ENCODE measurements at regions not wholly inside any gene's neighbourhood (a gene's known extent, or its start where the extent isn't known, plus 50 kb on each side); places are given as distances from the start of the nearest gene placed in this dataset.

DNA sequence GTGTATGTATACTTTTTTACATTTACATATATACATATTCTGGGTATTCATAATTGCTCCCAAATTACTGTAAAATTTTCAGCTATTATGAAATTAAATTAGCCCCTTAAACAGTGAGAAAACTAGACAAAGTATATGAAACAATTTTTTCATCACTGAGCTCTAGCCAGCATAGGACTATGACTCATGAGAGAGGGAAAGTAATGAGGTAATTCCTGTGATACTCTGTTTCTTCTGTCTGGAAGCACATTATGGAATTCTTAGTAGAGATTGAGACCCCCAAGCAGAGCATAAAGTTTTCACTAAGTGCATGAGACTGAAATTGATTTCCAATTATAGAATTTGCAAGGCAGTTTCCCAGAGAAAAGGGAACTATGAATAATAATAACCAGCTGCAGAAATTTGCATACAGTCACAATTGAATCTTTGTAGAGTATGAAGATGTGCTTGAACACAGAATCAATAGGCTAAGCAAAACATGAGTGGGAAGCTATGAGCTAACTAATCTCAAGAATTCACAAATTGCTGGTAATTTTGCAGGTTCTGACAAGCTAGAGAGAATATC is 779.3 kb downstream of the ARAP2 start:
- Histone ChIP-seq H3K4me3 (ENCODE audit: insufficient read depth in 1 of 2, low read depth in 1 of 2, low read length in 2 of 2) (no peak overlapping the region), H3K18ac (ENCODE audit: low read depth in 1 of 2, low read length in 2 of 2) (no peak overlapping the region), H3K79me1 (replicated peaks; ENCODE audit: low read length, poor library complexity, severe bottlenecking) (no peaks in the 10 kb centered on the region), H2AK5ac (ENCODE audit: low read length, severe bottlenecking) (no peak overlapping the region), H3K23ac (ENCODE audit: low read length in 2 of 2) (no peak overlapping the region), H2BK12ac (ENCODE audit: low read length in 2 of 2) (no peak overlapping the region), H3K36me3 (ENCODE audit: control insufficient read depth in 1 of 2, insufficient read depth in 2 of 2, low read depth in 1 of 2, low read length in 2 of 2) (no peaks in the 10 kb centered on the region), H3K14ac (ENCODE audit: low read length in 2 of 2) (no peak overlapping the region), H3K4ac (ENCODE audit: low read depth in 1 of 2, low read length in 2 of 2) (no peak overlapping the region), H2BK120ac (ENCODE audit: low read depth, low read length) (no peak overlapping the region), H3K9ac (ENCODE audit: low read length) (no peak overlapping the region), H2BK5ac (ENCODE audit: low read depth, low read length, poor library complexity, severe bottlenecking) (no peak overlapping the region), H3K27ac (ENCODE audit: low read length, poor library complexity, severe bottlenecking) (no peak overlapping the region), H3K4me1 (ENCODE audit: control insufficient read depth, insufficient read depth, low read depth, low read length) (no peaks in the 10 kb centered on the region), H3K27me3 (ENCODE audit: control insufficient read depth in 1 of 2, insufficient read depth in 1 of 2, low read length in 2 of 2) (no peaks in the 10 kb centered on the region), H2BK15ac (ENCODE audit: low read depth, poor library complexity, severe bottlenecking) (no peak overlapping the region), H2AFZ (ENCODE audit: low read depth, low read length) (no peak overlapping the region), H3K9me3 (ENCODE audit: control insufficient read depth, low read length) (peaks cover 8% of the 10 kb centered on the region), H3K4me2 (ENCODE audit: low read length, poor library complexity, severe bottlenecking) (no peak overlapping the region), H4K91ac (ENCODE audit: low read length) (no peak overlapping the region), H4K8ac (ENCODE audit: low read length) (no peak overlapping the region)
- no peak for DNase-seq

DNA sequence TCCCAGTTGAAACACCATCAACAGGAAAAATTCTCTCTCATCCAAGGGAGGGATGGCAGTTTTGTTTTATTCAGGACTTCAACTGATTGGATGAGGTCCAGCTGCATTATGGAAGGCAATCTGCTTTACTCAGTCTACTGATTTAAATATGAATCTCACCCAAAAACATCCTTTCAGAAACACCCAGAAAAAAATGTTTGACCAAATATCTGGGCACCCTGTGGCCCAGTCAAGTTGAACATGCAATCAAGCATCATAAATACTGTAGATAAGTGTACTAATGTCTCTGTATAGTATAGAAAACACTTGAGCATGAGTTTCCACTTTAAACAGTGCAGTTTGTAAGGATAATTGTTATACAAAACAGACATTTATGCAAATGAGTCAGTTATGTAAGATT is 753.2 kb downstream of the ARAP2 start:
- no peak overlapping the region for H2BK120ac ChIP-seq (ENCODE audit: low read depth, low read length)
- H4K91ac ChIP-seq (ENCODE audit: low read length), result no peak overlapping the region
- H3K4me3 ChIP-seq (ENCODE audit: insufficient read depth in 1 of 2, low read depth in 1 of 2, low read length in 2 of 2), result no peak overlapping the region
- no peaks in the 10 kb centered on the region for H3K4me1 ChIP-seq (ENCODE audit: control insufficient read depth, insufficient read depth, low read depth, low read length)
- no peak overlapping the region for H2BK12ac ChIP-seq (ENCODE audit: low read length in 2 of 2)
- no peak overlapping the region for H3K18ac ChIP-seq (ENCODE audit: low read depth in 1 of 2, low read length in 2 of 2)
- H2AK5ac ChIP-seq (ENCODE audit: low read length, severe bottlenecking), result no peak overlapping the region
- no peak overlapping the region for H3K14ac ChIP-seq (ENCODE audit: low read length in 2 of 2)
- H3K36me3 ChIP-seq (ENCODE audit: control insufficient read depth in 1 of 2, insufficient read depth in 2 of 2, low read depth in 1 of 2, low read length in 2 of 2), result no peaks in the 10 kb centered on the region
- no peak overlapping the region for H3K4me2 ChIP-seq (ENCODE audit: low read length, poor library complexity, severe bottlenecking)
- H3K4ac ChIP-seq (ENCODE audit: low read depth in 1 of 2, low read length in 2 of 2), result no peak overlapping the region
- H2AFZ ChIP-seq (ENCODE audit: low read depth, low read length), result no peak overlapping the region
- no peak overlapping the region for H3K23ac ChIP-seq (ENCODE audit: low read length in 2 of 2)
- no peak overlapping the region for H3K27ac ChIP-seq (ENCODE audit: low read length, poor library complexity, severe bottlenecking)
- H3K79me1 ChIP-seq (replicated peaks; ENCODE audit: low read length, poor library complexity, severe bottlenecking), result no peaks in the 10 kb centered on the region
- no peak overlapping the region for H4K8ac ChIP-seq (ENCODE audit: low read length)
- peaks cover 6% of the 10 kb centered on the region for H3K9me3 ChIP-seq (ENCODE audit: control insufficient read depth, low read length)
- no peak overlapping the region for H2BK5ac ChIP-seq (ENCODE audit: low read depth, low read length, poor library complexity, severe bottlenecking)
- H2BK15ac ChIP-seq (ENCODE audit: low read depth, poor library complexity, severe bottlenecking), result no peak overlapping the region
- no peaks in the 10 kb centered on the region for H3K27me3 ChIP-seq (ENCODE audit: control insufficient read depth in 1 of 2, insufficient read depth in 1 of 2, low read length in 2 of 2)
- DNase-seq, result no peak
- no peak overlapping the region for H3K9ac ChIP-seq (ENCODE audit: low read length)

DNA sequence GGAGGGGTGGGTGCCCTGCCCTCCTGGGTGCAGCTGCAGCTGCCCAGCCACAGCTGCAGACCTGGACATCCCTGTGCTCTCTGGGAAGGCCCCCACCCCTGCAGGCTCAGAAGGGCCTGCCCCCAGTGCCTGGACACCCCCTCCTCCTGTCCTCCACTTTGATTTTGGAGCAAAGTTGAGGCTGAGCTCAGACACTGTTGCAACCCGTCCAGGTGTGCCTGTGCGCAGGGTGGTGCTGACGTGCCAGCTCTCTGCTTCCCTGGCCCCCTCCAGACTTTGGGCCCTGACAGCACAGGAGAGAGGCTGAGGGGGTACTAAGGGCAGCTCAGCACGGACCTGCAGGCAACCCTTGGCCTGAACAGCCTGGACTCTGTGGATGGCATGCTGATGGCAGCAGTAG is 750.3 kb downstream of the ARAP2 start:
- H3K4me1 ChIP-seq (ENCODE audit: control insufficient read depth, insufficient read depth, low read depth, low read length), result no peaks in the 10 kb centered on the region
- H3K36me3 ChIP-seq (ENCODE audit: control insufficient read depth in 1 of 2, insufficient read depth in 2 of 2, low read depth in 1 of 2, low read length in 2 of 2), result no peaks in the 10 kb centered on the region
- H3K14ac ChIP-seq (ENCODE audit: low read length in 2 of 2), result no peak overlapping the region
- H2BK15ac ChIP-seq (ENCODE audit: low read depth, poor library complexity, severe bottlenecking), result no peak overlapping the region
- no peak overlapping the region for H3K4me2 ChIP-seq (ENCODE audit: low read length, poor library complexity, severe bottlenecking)
- no peak overlapping the region for H2AK5ac ChIP-seq (ENCODE audit: low read length, severe bottlenecking)
- no peak overlapping the region for H4K8ac ChIP-seq (ENCODE audit: low read length)
- no peak overlapping the region for H2BK12ac ChIP-seq (ENCODE audit: low read length in 2 of 2)
- DNase-seq, result no peak
- H3K9ac ChIP-seq (ENCODE audit: low read length), result no peak overlapping the region
- no peak overlapping the region for H3K18ac ChIP-seq (ENCODE audit: low read depth in 1 of 2, low read length in 2 of 2)
- no peak overlapping the region for H2BK5ac ChIP-seq (ENCODE audit: low read depth, low read length, poor library complexity, severe bottlenecking)
- H3K9me3 ChIP-seq (ENCODE audit: control insufficient read depth, low read length), result peaks cover 6% of the 10 kb centered on the region
- H2AFZ ChIP-seq (ENCODE audit: low read depth, low read length), result no peak overlapping the region
- H4K91ac ChIP-seq (ENCODE audit: low read length), result no peak overlapping the region
- H3K4me3 ChIP-seq (ENCODE audit: insufficient read depth in 1 of 2, low read depth in 1 of 2, low read length in 2 of 2), result no peak overlapping the region
- H3K27me3 ChIP-seq (ENCODE audit: control insufficient read depth in 1 of 2, insufficient read depth in 1 of 2, low read length in 2 of 2), result no peaks in the 10 kb centered on the region
- H3K27ac ChIP-seq (ENCODE audit: low read length, poor library complexity, severe bottlenecking), result no peak overlapping the region
- no peak overlapping the region for H3K23ac ChIP-seq (ENCODE audit: low read length in 2 of 2)
- no peak overlapping the region for H3K4ac ChIP-seq (ENCODE audit: low read depth in 1 of 2, low read length in 2 of 2)
- no peak overlapping the region for H2BK120ac ChIP-seq (ENCODE audit: low read depth, low read length)
- 85% methylated on average over 4 of the region's 4 CpGs for WGBS
- no peaks in the 10 kb centered on the region for H3K79me1 ChIP-seq (replicated peaks; ENCODE audit: low read length, poor library complexity, severe bottlenecking)

DNA sequence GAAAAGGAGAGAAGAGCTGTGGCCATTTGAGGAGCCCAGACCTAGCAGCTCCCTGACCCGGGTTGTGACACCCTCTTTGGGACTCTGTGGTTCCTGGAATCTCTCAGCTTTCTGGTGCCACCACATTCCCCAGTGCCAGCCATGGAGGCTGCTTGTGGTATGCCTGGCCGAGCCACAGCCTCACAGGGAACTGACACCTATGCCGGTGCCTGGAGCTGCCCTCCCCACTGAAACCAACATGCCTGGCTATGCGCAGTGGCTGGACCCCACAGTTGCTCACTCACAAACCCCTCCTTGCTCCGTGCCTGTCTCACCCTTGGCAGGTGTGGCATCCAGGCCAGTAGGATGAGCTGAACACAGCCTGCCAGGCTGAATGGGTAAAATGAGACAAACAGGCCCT is 749.4 kb downstream of the ARAP2 start:
- no peak overlapping the region for H4K8ac ChIP-seq (ENCODE audit: low read length)
- no peaks in the 10 kb centered on the region for H3K27me3 ChIP-seq (ENCODE audit: control insufficient read depth in 1 of 2, insufficient read depth in 1 of 2, low read length in 2 of 2)
- H3K4me1 ChIP-seq (ENCODE audit: control insufficient read depth, insufficient read depth, low read depth, low read length), result no peaks in the 10 kb centered on the region
- no peak overlapping the region for H3K14ac ChIP-seq (ENCODE audit: low read length in 2 of 2)
- H3K9ac ChIP-seq (ENCODE audit: low read length), result no peak overlapping the region
- H2AK5ac ChIP-seq (ENCODE audit: low read length, severe bottlenecking), result no peak overlapping the region
- no peak overlapping the region for H3K4me3 ChIP-seq (ENCODE audit: insufficient read depth in 1 of 2, low read depth in 1 of 2, low read length in 2 of 2)
- no peak overlapping the region for H3K18ac ChIP-seq (ENCODE audit: low read depth in 1 of 2, low read length in 2 of 2)
- no peak overlapping the region for H3K4me2 ChIP-seq (ENCODE audit: low read length, poor library complexity, severe bottlenecking)
- H3K23ac ChIP-seq (ENCODE audit: low read length in 2 of 2), result no peak overlapping the region
- H4K91ac ChIP-seq (ENCODE audit: low read length), result no peak overlapping the region
- H2BK12ac ChIP-seq (ENCODE audit: low read length in 2 of 2), result no peak overlapping the region
- no peak overlapping the region for H2AFZ ChIP-seq (ENCODE audit: low read depth, low read length)
- no peak overlapping the region for H2BK15ac ChIP-seq (ENCODE audit: low read depth, poor library complexity, severe bottlenecking)
- H3K9me3 ChIP-seq (ENCODE audit: control insufficient read depth, low read length), result peaks cover 6% of the 10 kb centered on the region
- H3K4ac ChIP-seq (ENCODE audit: low read depth in 1 of 2, low read length in 2 of 2), result no peak overlapping the region
- H2BK5ac ChIP-seq (ENCODE audit: low read depth, low read length, poor library complexity, severe bottlenecking), result no peak overlapping the region
- WGBS, result 90% methylated on average over 5 of the region's 5 CpGs
- H3K79me1 ChIP-seq (replicated peaks; ENCODE audit: low read length, poor library complexity, severe bottlenecking), result no peaks in the 10 kb centered on the region
- H3K27ac ChIP-seq (ENCODE audit: low read length, poor library complexity, severe bottlenecking), result no peak overlapping the region
- no peak overlapping the region for H2BK120ac ChIP-seq (ENCODE audit: low read depth, low read length)
- DNase-seq, result no peak
- no peaks in the 10 kb centered on the region for H3K36me3 ChIP-seq (ENCODE audit: control insufficient read depth in 1 of 2, insufficient read depth in 2 of 2, low read depth in 1 of 2, low read length in 2 of 2)
